IMR-90 (cell line): ENCODE measurements at regions not wholly inside any gene's neighbourhood (a gene's known extent, or its start where the extent isn't known, plus 50 kb on each side); places are given as distances from the start of the nearest gene placed in this dataset.

ENCODE experiments used
- ATAC-seq: fragments of 200-7000 bp; cut with Tn5 transposase; 2 replicates; pipeline ENCODE4 v1.9.1; 2020; ENCODE audit warnings: low read depth, mild to moderate bottlenecking, moderate library complexity
- BruUV-seq: library from RNA; stranded (reverse); fragments of 400-500 nt; replicated peaks from 2 replicates; lab custom pipeline; 2021; lab: Mats Ljungman, UMichigan
- CTCF ChIA-PET: fragments of 300-600 bp; formaldehyde crosslinking; extraction: SDS; loops from one replicate; lab custom pipeline; 2021; ENCODE audit warnings: antibody characterized with exemption; lab: Yijun Ruan, JAX
- POLR2A ChIA-PET: fragments of 300-600 bp; sonication (Branson Sonifier 250); formaldehyde crosslinking; loops from one replicate; lab custom pipeline; 2022; ENCODE audit warnings: antibody characterized with exemption; ENCODE audit not compliant: unreplicated experiment; lab: Charles Lee
- DNase-seq: peaks from one replicate; pipeline ENCODE4 v3.0.0; 2013
- H2AFZ ChIP-seq: replicated peaks from 2 replicates; pipeline ENCODE3; 2013; ENCODE audit warnings: low read length, mild to moderate bottlenecking; ENCODE audit not compliant: poor library complexity
- H2AK5ac ChIP-seq: 2 replicates; pipeline ENCODE4 v1.6.1; 2013; ENCODE audit warnings: low read depth, low read length, inconsistent platforms
- H2AK9ac ChIP-seq: replicated peaks from 2 replicates; pipeline ENCODE3; 2013; ENCODE audit warnings: mild to moderate bottlenecking, low read depth, low read length, moderate library complexity; ENCODE audit not compliant: poor library complexity
- H2BK120ac ChIP-seq: 2 replicates; pipeline ENCODE4 v1.6.1; 2013; ENCODE audit warnings: low read depth, low read length, inconsistent platforms
- H2BK15ac ChIP-seq: 3 replicates; pipeline ENCODE4 v1.6.1; 2013; ENCODE audit warnings: low read depth, low read length, inconsistent platforms
- H2BK20ac ChIP-seq: 2 replicates; pipeline ENCODE4 v1.6.1; 2013; ENCODE audit warnings: low read depth, mild to moderate bottlenecking, inconsistent platforms, low read length, moderate library complexity
- H2BK5ac ChIP-seq: 2 replicates; pipeline ENCODE4 v1.6.1; 2013; ENCODE audit warnings: mild to moderate bottlenecking, low read depth, low read length, inconsistent platforms; ENCODE audit not compliant: poor library complexity, severe bottlenecking
- H3K14ac ChIP-seq: replicated peaks from 2 replicates; pipeline ENCODE4 v1.6.1; 2013; ENCODE audit warnings: low read depth, low read length, inconsistent platforms
- H3K18ac ChIP-seq: 2 replicates; pipeline ENCODE4 v1.6.1; 2013; ENCODE audit warnings: low read depth, low read length, control low read depth
- H3K23ac ChIP-seq: 2 replicates; pipeline ENCODE4 v1.6.1; 2013; ENCODE audit warnings: low read depth, low read length, inconsistent platforms
- H3K27ac ChIP-seq: 2 replicates; pipeline ENCODE4 v1.5.1; 2013; ENCODE audit warnings: mild to moderate bottlenecking, control low read depth, low read length; ENCODE audit not compliant: insufficient read depth
- H3K27me3 ChIP-seq: 2 replicates; pipeline ENCODE4 v1.6.1; 2013; ENCODE audit warnings: low read length; ENCODE audit not compliant: control insufficient read depth, insufficient read depth
- H3K36me3 ChIP-seq: 2 replicates; pipeline ENCODE4 v1.6.1; 2013; ENCODE audit warnings: low read length, mixed read lengths; ENCODE audit not compliant: control insufficient read depth, insufficient read depth
- H3K4ac ChIP-seq: 2 replicates; pipeline ENCODE4 v1.6.1; 2013; ENCODE audit warnings: low read depth, low read length, inconsistent platforms
- H3K4me1 ChIP-seq: 2 replicates; pipeline ENCODE4 v1.6.1; 2013; ENCODE audit warnings: low read length, mixed read lengths; ENCODE audit not compliant: control insufficient read depth, insufficient read depth
- H3K4me2 ChIP-seq: 2 replicates; pipeline ENCODE4 v1.6.1; 2013; ENCODE audit warnings: low read depth, mild to moderate bottlenecking, control low read depth, low read length, moderate library complexity
- H3K4me3 ChIP-seq: 2 replicates; pipeline ENCODE4 v1.5.1; 2013; ENCODE audit warnings: low read depth, mild to moderate bottlenecking, control low read depth, low read length, moderate library complexity; ENCODE audit not compliant: insufficient read depth
- H3K56ac ChIP-seq: 2 replicates; pipeline ENCODE4 v1.6.1; 2013; ENCODE audit warnings: low read length, inconsistent platforms; ENCODE audit not compliant: insufficient read depth; ENCODE audit errors: extremely low read depth
- H3K79me1 ChIP-seq, 2 experiments: 2 replicates each; pipeline ENCODE4 v1.6.1; 2013; ENCODE audit warnings: low read length in 2 of 2, inconsistent platforms in 1 of 2, low read depth in 1 of 2
- H3K9ac ChIP-seq: 2 replicates; pipeline ENCODE4 v1.6.1; 2013; ENCODE audit warnings: low read depth, low read length, control low read depth
- H3K9me1 ChIP-seq: 2 replicates; pipeline ENCODE4 v1.6.1; 2013; ENCODE audit warnings: low read length, inconsistent platforms; ENCODE audit not compliant: insufficient read depth
- H3K9me3 ChIP-seq: 2 replicates; pipeline ENCODE4 v1.6.1; 2013; ENCODE audit warnings: low read length; ENCODE audit not compliant: control insufficient read depth, insufficient read depth
- H4K20me1 ChIP-seq: 2 replicates; pipeline ENCODE4 v1.6.1; 2013; ENCODE audit warnings: low read length, inconsistent platforms; ENCODE audit not compliant: insufficient read depth
- H4K5ac ChIP-seq: 2 replicates; pipeline ENCODE4 v1.6.1; 2013; ENCODE audit warnings: mild to moderate bottlenecking, low read depth, low read length, control low read depth
- H4K8ac ChIP-seq, 2 experiments: 2 replicates each; pipeline ENCODE4 v1.6.1; 2013; ENCODE audit warnings: low read depth in 2 of 2, low read length in 2 of 2, control low read depth in 1 of 2, inconsistent platforms in 1 of 2
- H4K91ac ChIP-seq: 2 replicates; pipeline ENCODE4 v1.6.1; 2013; ENCODE audit warnings: low read depth, low read length, inconsistent platforms; ENCODE audit not compliant: insufficient read depth
- CEBPB ChIP-seq: IDR thresholded peaks from 2 replicates; pipeline ENCODE4 v1.6.1; 2012; ENCODE audit warnings: low read depth, low read length, improper control_type of control experiment
- CTCF ChIP-seq: conservative IDR thresholded peaks from 2 replicates; pipeline ENCODE4 v1.5.1; 2012; ENCODE audit warnings: mild to moderate bottlenecking, low read depth, low read length, improper control_type of control experiment
- FOS ChIP-seq: fragments of 150-350 bp; IDR thresholded peaks from 2 replicates; pipeline ENCODE4 v1.6.1; 2016; ENCODE audit warnings: low read depth, low read length
- RAD21 ChIP-seq: IDR thresholded peaks from 2 replicates; pipeline ENCODE4 v1.6.1; 2012; ENCODE audit warnings: low read length, improper control_type of control experiment
- WGBS, 2 experiments: methylation state at CpG; one replicate each; pipeline versions ENCODE4 v1.1.5 to v1.1.7; 2013; ENCODE audit warnings: missing lambda C conversion rate in 2 of 2; ENCODE audit not compliant: insufficient read length in 1 of 2; ENCODE audit errors: extremely low coverage in 2 of 2; 5-methylcytosine and 5-hydroxymethylcytosine counted together
- dilution Hi-C: fragments of 300-500 bp; cut with HindIII; formaldehyde crosslinking; loops from one replicate; pipeline ENCODE4 v1.14.3; 2018; ENCODE audit warnings: low sequenced_read_pairs; ENCODE audit not compliant: unreplicated experiment
- in situ Hi-C: fragments of 300-500 bp; cut with MboI; formaldehyde crosslinking; loops from 3 replicates; pipeline ENCODE4 v1.14.3; 2019; ENCODE audit warnings: low sequenced_read_pairs, inconsistent platforms, mixed read lengths
- intact Hi-C: fragments of 100-400 bp; cut with micrococcal nuclease; formaldehyde crosslinking; loops from 2 replicates; pipeline ENCODE4 v1.10.0; 2022

GRCh38 chr6:93759190-93759589, 339.8 kb upstream of the EPHA7 start:
- no TSS peak for BruUV-seq
- H3K18ac ChIP-seq = no peak overlapping the region
- ChIA-PET CTCF (no interaction called here), POLR2A (no interaction called here)
- TF ChIP-seq FOS = no peak
- TF ChIP-seq RAD21 = no peak
- no peak for TF ChIP-seq CEBPB
- no peak for TF ChIP-seq CTCF
- DNase-seq (no peak), ATAC-seq (no peak)
- H2BK20ac ChIP-seq = no peak overlapping the region
- no peaks in the 10 kb centered on the region for H3K79me1 ChIP-seq
- H3K9me1 ChIP-seq = no peaks in the 10 kb centered on the region
- no peaks in the 10 kb centered on the region for H3K27me3 ChIP-seq
- no peak overlapping the region for H3K4ac ChIP-seq
- no peak overlapping the region for H3K56ac ChIP-seq
- H3K14ac ChIP-seq = no peak overlapping the region
- no peak overlapping the region for H4K8ac ChIP-seq
- H3K27ac ChIP-seq = no peak overlapping the region
- no peak overlapping the region for H2AK9ac ChIP-seq
- in situ Hi-C loops = no loop called here
- no peak overlapping the region for H2BK5ac ChIP-seq
- no peak overlapping the region for H3K4me3 ChIP-seq
- dilution Hi-C loops = no loop called here
- H2AFZ ChIP-seq = no peak overlapping the region
- no peaks in the 10 kb centered on the region for H3K36me3 ChIP-seq
- no peak overlapping the region for H3K23ac ChIP-seq
- H3K9me3 ChIP-seq = no peaks in the 10 kb centered on the region
- H4K5ac ChIP-seq = no peak overlapping the region
- no peak overlapping the region for H2BK120ac ChIP-seq
- H4K20me1 ChIP-seq = no peaks in the 10 kb centered on the region
- H3K4me1 ChIP-seq = no peaks in the 10 kb centered on the region
- no CpG with 5 or more reads among the region's 2 CpGs for WGBS, 2 experiments
- no peak overlapping the region for H2AK5ac ChIP-seq
- no peak overlapping the region for H4K91ac ChIP-seq
- intact Hi-C loops = no loop called here
- no peak overlapping the region for H2BK15ac ChIP-seq
- H3K4me2 ChIP-seq = no peak overlapping the region
- H3K9ac ChIP-seq = no peak overlapping the region
